ENCODE measurements at regions not wholly inside any gene's neighbourhood (a gene's known extent, or its start where the extent isn't known, plus 50 kb on each side); places are given as distances from the start of the nearest gene placed in this dataset.

DNA sequence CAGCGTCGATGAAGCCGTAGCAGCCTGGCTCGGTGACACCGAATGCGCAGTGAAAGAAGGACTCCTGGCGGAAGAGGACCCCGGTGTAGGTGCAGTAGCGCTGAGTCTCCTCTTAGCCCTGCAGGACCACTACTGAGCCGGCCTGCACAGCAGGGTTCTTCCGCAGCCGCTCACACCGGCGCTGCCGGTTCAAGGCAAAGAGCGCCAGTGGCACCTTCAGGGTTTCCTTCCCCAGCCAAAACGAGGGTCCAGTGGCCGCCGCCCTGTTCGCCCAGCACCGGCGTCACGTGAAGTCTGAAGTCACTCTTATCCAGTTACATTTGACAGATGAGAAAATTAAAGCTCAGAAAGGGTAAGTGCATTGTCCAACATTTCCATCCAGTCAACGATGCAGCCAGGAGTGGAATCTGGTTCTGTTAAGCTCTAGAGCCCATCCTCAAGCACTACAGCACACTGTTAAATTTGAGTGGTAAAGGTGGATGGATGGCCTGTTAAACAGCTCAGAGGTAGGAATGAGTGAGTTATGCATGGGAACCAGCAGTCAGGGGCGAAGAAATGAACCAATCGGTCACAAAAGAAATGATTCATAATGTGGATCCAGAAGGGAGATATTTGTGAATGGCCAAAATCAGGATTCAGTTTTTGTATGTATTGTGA is 50.2 kb upstream of the SMIM36 start:
- TF ChIP-seq ZNF274 (IDR thresholded peaks at IDR 0.05; ENCODE audit: low read depth, low read length), result no peak
- no peak overlapping the region for H3K4me3 ChIP-seq (ENCODE audit: low read length)
